OCI-LY3 (cell line): ENCODE measurements at regions not wholly inside any gene's neighbourhood (a gene's known extent, or its start where the extent isn't known, plus 50 kb on each side); places are given as distances from the start of the nearest gene placed in this dataset.

Experiments used
- EZH2phosphoT487 ChIP-seq: fragments of 200-600 bp; shearing (Covaris generic); IDR thresholded peaks from 2 replicates; pipeline ENCODE4 v1.6.1; 2018; ENCODE audit warnings: antibody characterized with exemption, mixed run types, low read depth
- TF ChIP-seq, protein P1 (sequence below): fragments of 200-600, 300-600 bp; sonication (generic); IDR thresholded peaks from 2 replicates; pipeline ENCODE4 v1.5.1; 2014; ENCODE audit warnings: antibody characterized with exemption, low read length, low read depth

GRCh38 chr6:82506526-82506925 lies 142.9 kb downstream of the TPBG start:
- TF ChIP-seq, protein P1, sequence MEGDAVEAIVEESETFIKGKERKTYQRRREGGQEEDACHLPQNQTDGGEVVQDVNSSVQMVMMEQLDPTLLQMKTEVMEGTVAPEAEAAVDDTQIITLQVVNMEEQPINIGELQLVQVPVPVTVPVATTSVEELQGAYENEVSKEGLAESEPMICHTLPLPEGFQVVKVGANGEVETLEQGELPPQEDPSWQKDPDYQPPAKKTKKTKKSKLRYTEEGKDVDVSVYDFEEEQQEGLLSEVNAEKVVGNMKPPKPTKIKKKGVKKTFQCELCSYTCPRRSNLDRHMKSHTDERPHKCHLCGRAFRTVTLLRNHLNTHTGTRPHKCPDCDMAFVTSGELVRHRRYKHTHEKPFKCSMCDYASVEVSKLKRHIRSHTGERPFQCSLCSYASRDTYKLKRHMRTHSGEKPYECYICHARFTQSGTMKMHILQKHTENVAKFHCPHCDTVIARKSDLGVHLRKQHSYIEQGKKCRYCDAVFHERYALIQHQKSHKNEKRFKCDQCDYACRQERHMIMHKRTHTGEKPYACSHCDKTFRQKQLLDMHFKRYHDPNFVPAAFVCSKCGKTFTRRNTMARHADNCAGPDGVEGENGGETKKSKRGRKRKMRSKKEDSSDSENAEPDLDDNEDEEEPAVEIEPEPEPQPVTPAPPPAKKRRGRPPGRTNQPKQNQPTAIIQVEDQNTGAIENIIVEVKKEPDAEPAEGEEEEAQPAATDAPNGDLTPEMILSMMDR: no peak
- TF ChIP-seq EZH2phosphoT487: no peak
